GM04504 (cell line): ENCODE measurements at regions not wholly inside any gene's neighbourhood (a gene's known extent, or its start where the extent isn't known, plus 50 kb on each side); places are given as distances from the start of the nearest gene placed in this dataset.

Experiments
- DNase-seq: peaks from one replicate; pipeline ENCODE4 v3.0.0-alpha.2; 2012; ENCODE audit warnings: low read depth

GRCh38 chr17:72258711-72259110 is 137.9 kb downstream of the SOX9 start:
- DNase-seq, result no peak

GRCh38 chr17:72259922-72260321 is 139.1 kb downstream of the SOX9 start:
- no peak for DNase-seq

- no peak for DNase-seq
Measured at GRCh38 chr17:72262766-72263165, 141.9 kb downstream of the SOX9 start.

GRCh38 chr17:72264682-72265405 is 144.0 kb downstream of the SOX9 start:
- DNase-seq, result no peak

- no peak for DNase-seq
Measured at GRCh38 chr17:72266112-72266775, 145.4 kb downstream of the SOX9 start.

- DNase-seq, result no peak
Measured at GRCh38 chr17:72267601-72268000, 146.8 kb downstream of the SOX9 start.

- DNase-seq, result no peak
Measured at GRCh38 chr17:72268431-72268830, 147.6 kb downstream of the SOX9 start.

- peak; percentile 7 for DNase-seq
Measured at GRCh38 chr17:72270273-72270924, 149.6 kb downstream of the SOX9 start.

GRCh38 chr17:72271603-72272002 is 150.8 kb downstream of the SOX9 start:
- DNase-seq, result no peak

GRCh38 chr17:72273289-72274056 is 152.7 kb downstream of the SOX9 start:
- no peak for DNase-seq

GRCh38 chr17:72274614-72275013 is 153.8 kb downstream of the SOX9 start:
- no peak for DNase-seq

GRCh38 chr17:72280881-72281280 is 160.1 kb downstream of the SOX9 start:
- no peak for DNase-seq

- no peak for DNase-seq
Measured at GRCh38 chr17:72282439-72283029, 161.7 kb downstream of the SOX9 start.

- no peak for DNase-seq
Measured at GRCh38 chr17:72284806-72285205, 164.0 kb downstream of the SOX9 start.

GRCh38 chr17:72287586-72287985 is 166.8 kb downstream of the SOX9 start:
- DNase-seq, result no peak

GRCh38 chr17:72294487-72294893 is 173.7 kb downstream of the SOX9 start:
- DNase-seq, result no peak

- no peak for DNase-seq
Measured at GRCh38 chr17:72295916-72296315, 175.1 kb downstream of the SOX9 start.

GRCh38 chr17:72296456-72296855 is 175.6 kb downstream of the SOX9 start:
- no peak for DNase-seq

- DNase-seq, result no peak
Measured at GRCh38 chr17:72297326-72298115, 176.7 kb downstream of the SOX9 start.

GRCh38 chr17:72299100-72299499 is 178.3 kb downstream of the SOX9 start:
- DNase-seq, result no peak

- DNase-seq, result no peak
Measured at GRCh38 chr17:72299592-72299991, 178.8 kb downstream of the SOX9 start.
